ENCODE measurements at regions not wholly inside any gene's neighbourhood (a gene's known extent, or its start where the extent isn't known, plus 50 kb on each side); places are given as distances from the start of the nearest gene placed in this dataset.

DNA sequence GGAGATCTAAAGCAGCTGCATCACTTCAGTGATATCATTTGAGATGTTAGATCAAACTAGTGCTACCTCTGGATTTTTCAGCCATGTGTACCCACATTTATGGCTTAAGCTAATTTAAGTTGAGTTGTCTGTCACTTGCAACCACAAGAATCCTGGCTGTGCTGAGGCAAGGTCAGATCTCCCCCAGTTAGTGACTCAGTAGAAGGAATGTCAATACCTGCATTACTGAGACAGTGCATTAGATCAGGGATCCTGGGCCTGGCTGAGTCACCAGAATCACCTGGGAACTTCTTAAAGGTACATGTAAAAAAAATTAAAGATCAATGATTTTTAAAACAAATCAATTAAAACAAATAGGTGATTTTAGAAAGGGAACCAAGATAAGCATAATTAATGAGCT lies 84.6 kb upstream of the GRIN2B start:
- TF ChIP-seq TEAD1 (CRISPR knock-in tag; IDR thresholded peaks at IDR 0.05) (no peak), RELA (CRISPR knock-in tag; IDR thresholded peaks at IDR 0.05; ENCODE audit: borderline replicate concordance) (no peak), CTCF (IDR thresholded peaks at IDR 0.05) (no peak), RORB (CRISPR knock-in tag; IDR thresholded peaks at IDR 0.05) (no peak), PREB (CRISPR knock-in tag; IDR thresholded peaks at IDR 0.05; ENCODE audit: borderline replicate concordance) (no peak), GABPB1 (CRISPR knock-in tag; IDR thresholded peaks at IDR 0.05) (no peak), CBFB (CRISPR knock-in tag; IDR thresholded peaks at IDR 0.05; ENCODE audit: low read depth) (no peak), USF2 (CRISPR knock-in tag; IDR thresholded peaks at IDR 0.05) (no peak)
- TF ChIP-seq, protein P1, sequence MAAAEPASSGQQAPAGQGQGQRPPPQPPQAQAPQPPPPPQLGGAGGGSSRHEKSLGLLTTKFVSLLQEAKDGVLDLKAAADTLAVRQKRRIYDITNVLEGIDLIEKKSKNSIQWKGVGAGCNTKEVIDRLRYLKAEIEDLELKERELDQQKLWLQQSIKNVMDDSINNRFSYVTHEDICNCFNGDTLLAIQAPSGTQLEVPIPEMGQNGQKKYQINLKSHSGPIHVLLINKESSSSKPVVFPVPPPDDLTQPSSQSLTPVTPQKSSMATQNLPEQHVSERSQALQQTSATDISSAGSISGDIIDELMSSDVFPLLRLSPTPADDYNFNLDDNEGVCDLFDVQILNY (CRISPR knock-in tag; IDR thresholded peaks at IDR 0.05) = no peak
- TF ChIP-seq, protein P2, sequence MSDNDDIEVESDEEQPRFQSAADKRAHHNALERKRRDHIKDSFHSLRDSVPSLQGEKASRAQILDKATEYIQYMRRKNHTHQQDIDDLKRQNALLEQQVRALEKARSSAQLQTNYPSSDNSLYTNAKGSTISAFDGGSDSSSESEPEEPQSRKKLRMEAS (CRISPR knock-in tag; IDR thresholded peaks at IDR 0.05) = no peak
